IPS DF 19.7 (cell line): ENCODE measurements at regions not wholly inside any gene's neighbourhood (a gene's known extent, or its start where the extent isn't known, plus 50 kb on each side); places are given as distances from the start of the nearest gene placed in this dataset.
"Not testable (repeated sequence)": the region's sequence is repeated elsewhere in the genome, so short reads cannot be mapped to it uniquely, and the experiment has no call there.

Experiments
- DNase-seq: peaks from one replicate; pipeline ENCODE4 v3.0.0-alpha.2; 2013; ENCODE audit warnings: low read depth, low spot score

DNA sequence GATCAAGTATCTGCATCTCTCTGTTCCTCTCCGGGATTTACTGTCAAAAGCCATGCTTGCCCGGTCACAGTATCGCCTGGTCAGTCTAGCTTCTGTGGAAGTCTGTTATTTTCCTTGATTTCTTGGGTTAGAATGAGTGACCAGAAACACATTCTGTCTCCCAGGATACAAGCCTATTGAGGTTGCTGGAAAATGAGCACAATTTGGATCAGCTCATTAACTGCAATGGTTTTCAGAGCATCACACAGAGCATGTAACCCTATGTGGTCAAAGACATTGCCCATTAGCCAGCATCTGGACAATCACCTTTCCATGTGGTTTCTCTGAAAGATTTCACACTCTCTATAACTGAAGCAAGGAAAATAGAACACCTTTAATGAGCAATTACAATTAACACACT, 124.2 kb upstream of the FAM98A start:
- DNase-seq = no peak

- DNase-seq = no peak
Observed at GRCh38 chr2:33719067-33719466, 120.0 kb upstream of the FAM98A start.

GRCh38 chr2:33712674-33713073, 113.6 kb upstream of the FAM98A start:
- DNase-seq = peak; percentile 9

GRCh38 chr2:33709951-33710350, 110.9 kb upstream of the FAM98A start:
- no peak for DNase-seq

DNA sequence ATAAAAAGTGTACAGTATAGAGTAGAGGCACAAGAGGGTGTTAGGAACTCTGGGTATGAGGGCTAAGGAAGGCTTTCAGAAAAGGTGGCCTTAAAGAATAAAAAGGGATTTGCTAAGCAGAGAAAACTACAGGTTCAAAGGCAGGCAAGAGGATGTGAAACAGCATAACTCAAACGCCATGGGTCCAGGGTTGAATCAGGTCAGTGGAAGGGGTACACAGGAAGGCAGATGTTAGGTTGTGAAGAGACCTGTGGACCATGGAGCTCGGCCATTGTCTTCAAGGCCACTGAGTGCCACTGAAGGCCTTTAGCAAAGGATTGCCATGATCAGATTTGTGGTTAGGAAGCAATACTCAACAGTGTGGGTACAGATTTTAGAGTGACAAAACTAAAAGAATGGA, 108.2 kb upstream of the FAM98A start:
- no peak for DNase-seq

DNA sequence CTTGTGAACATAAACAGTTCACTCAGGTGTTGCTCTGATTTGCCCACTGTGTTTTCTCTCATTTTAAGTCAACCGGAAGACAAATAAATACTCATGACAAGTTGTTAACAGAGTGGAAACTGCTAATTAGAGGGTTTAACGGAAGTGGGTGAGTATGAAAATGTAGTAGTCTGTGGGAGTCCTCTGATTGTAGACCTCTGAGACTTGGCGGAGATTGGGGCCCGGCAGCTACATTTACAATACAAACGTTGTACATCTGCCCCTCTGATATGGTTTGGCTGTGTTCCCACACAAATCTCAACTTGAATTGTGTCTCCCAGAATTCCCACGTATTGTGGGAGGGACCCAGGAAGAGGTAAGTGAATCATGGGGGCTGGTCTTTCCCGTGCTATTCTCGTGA, 107.3 kb upstream of the FAM98A start:
- DNase-seq = no peak

GRCh38 chr2:33704406-33704855, 105.3 kb upstream of the FAM98A start:
- no peak for DNase-seq

DNA sequence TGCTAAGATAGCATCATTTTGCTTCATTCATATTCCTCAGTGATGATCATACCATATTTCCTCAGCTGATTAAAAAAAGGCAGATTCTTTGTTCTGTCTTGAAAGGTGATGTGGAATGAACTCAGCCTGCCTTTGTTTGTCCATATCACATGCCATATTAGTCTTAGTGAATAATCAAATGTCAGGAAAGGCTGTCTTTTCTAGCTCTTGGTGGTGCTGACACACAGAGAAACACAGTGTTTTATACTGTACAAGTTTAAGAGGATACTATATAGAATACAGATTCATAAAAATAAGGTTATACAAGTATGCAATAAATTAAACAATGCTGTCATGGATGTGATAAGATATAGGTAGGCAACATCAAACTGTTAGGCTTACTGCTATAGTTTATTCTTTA, 97.1 kb upstream of the FAM98A start:
- DNase-seq = no peak

- no peak for DNase-seq
Observed at GRCh38 chr2:33694904-33695303, 95.8 kb upstream of the FAM98A start.

- DNase-seq = not testable (repeated sequence)
Observed at GRCh38 chr2:33690686-33691085, 91.6 kb upstream of the FAM98A start.

DNA sequence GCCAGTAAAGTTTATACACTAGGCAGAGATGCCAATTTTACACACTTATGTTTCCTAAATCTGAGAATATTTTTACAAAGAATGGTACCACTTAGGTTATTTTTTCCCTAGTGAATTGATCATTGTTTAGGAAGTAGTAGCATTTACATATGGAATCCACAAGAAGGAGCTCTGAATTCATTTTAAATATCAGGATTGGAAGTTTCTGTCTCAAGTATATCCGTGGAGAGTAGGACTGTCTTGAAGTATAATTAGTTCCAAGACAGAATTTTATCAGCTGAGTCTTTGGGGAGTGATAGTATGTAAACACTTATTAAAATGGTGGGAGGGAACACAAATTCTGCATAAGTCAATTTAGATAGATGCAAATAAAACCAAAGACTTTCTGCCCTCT, 82.3 kb upstream of the FAM98A start:
- no peak for DNase-seq

- DNase-seq = no peak
Observed at GRCh38 chr2:33680644-33681363, 81.7 kb upstream of the FAM98A start.

DNA sequence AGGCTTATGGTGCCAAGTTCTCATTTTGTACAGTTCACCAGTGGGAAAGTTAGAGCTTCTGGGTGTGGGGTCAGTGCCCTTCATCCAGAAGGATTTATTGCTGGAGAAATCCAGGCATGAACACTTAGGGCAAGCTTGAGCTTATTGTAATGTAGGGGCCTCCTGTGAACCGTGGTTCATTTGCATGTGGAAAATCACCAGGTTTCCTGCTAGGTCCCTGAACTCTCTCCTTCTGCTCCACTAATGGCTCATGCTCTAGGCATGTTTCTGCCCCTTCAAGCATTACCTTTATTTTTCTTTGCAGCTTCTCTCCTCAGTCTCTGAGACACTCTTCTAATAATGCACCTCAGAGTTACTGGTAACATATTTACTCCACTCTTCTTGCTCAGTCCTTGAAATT, 79.3 kb upstream of the FAM98A start:
- no peak for DNase-seq

DNA sequence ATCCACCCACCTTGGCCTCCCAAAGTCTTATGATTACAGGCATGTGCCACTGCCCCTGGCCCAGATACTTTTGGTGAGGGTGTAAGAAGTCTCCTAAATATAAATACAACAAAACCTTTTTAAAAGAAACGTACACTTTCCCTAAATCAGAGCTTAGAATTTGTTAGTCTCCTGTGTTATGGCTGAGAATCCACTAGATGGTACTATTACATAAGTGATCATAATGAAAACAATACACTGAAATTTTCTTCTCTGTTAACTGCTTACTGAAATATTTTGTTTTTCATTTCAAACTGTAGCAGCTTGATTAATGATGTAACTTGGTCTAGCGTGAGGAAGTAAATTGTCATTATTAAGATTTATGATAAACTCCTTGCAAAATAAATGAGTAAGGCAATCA, 74.8 kb upstream of the FAM98A start:
- DNase-seq = no peak

DNA sequence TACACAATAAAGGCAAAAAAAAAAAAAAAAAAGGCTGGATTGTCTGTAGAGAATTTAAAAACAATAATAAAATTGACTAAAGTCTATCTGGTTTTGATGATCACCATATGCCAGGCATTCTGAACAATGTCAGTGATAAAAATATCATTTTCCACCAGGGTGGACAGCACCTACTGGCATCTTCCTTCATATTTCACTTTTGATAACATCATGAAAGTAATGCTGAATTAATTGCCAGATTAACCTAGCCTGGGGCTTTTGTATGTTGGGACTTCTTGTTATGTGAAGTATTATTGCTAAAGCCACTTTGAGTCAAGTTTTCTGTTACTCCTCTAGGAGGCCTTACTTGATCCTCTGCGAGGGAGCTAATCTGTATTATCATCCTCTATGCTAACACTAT, 73.8 kb upstream of the FAM98A start:
- no peak for DNase-seq

DNA sequence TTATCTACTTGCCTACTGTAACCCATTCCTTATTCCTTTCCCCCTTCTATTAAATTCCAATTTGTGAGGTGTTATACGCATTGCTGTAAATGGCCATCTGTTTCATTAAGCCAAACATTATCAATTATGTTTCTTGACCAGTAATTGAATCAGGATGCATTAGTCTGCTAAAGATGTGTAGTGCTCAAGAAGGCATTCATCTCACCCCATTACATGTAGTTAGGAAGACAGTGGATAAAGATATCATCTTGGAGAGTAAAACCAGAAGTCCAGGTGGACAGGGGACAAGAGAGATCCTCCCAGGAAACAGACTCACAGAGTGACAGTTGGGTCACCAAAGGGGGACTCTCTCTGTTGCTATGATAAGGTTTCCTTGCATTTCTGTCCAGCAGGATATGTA, 73.3 kb upstream of the FAM98A start:
- DNase-seq = no peak

DNA sequence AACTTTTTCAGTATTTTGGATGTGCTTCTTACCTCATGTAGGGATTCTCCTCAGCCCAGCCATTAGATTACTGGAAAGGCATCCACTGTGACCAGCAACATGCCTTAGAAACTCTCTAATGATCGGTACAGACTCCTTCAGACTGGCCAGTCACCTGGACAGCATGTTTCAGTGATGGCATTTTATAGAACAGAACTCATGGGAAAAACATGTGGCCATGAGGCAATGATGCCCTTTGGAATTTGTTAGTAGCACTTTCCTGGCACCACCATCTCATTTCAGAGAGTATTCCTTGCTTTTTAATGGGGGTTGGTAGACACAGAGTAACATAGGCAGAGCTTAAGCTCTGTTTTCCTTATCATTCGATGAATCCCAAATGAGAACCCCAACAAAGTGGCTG, 72.1 kb upstream of the FAM98A start:
- no peak for DNase-seq

DNA sequence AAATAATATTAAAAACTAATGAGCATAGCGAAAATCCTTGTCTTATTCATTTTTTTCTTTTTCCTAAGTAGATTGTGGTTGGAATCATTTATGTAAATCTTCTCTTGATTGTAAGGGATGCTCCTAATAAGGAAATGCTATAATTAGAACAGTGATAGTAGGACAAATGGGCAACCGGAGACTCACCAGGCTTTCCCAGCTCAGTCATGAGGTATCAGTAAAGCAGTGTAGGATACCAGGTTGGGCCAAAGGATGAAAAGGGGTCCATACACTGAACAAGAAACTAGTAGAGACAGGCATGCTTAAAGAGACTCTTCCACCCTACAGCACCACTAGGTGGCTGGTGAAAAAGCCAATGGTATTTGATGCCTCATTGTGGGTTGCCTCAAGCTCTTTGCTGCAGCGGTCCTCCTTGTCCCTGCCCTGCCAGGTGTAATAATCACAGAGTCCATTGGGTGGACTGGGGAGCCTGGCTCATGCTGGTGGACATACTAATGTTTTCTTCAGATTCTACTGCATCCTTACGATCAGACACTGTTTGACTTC, 71.4 kb upstream of the FAM98A start:
- DNase-seq = peak; percentile 35

- no peak for DNase-seq
Observed at GRCh38 chr2:33666879-33667278, 67.8 kb upstream of the FAM98A start.

- no peak for DNase-seq
Observed at GRCh38 chr2:33665039-33665438, 65.9 kb upstream of the FAM98A start.

DNA sequence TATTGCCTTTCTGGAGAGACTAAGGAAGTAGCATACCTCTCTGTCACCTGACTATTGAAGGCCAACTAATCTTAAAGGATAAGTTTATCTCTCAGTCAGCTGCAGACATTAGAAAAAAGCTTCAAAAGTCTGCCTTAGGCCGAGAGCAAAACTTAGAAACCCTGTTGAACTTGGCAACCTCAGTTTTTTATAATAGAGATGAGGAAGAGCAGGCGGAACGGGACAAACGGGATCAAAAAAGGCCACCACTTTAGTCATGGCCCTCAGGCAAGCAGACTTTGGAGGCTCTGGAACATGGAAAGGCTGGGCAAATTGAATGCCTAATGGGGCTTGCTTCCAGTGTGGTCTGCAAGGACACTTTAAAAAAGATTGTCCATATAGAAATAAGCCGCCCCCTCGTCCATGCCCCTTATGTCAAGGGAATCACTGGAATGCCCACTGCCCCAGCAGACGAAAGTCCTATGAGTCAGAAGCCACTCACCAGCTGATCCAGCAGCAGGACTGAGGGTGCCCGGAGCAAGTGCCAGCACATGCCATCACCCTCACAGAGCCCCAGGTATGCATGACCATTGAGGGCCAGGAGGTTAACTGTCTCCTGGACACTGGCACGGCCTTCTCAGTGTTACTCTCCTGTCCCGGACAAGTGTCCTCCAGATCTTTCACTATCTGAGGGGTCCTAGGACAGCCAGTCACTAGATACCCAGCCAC, 61.5 kb upstream of the FAM98A start:
- DNase-seq = no peak

- DNase-seq = no peak
Observed at GRCh38 chr2:33655626-33656320, 56.7 kb upstream of the FAM98A start.

- no peak for DNase-seq
Observed at GRCh38 chr2:33652830-33653229, 53.7 kb upstream of the FAM98A start.
